GF-D8 (cell line): ENCODE measurements at regions not wholly inside any gene's neighbourhood (a gene's known extent, or its start where the extent isn't known, plus 50 kb on each side); places are given as distances from the start of the nearest gene placed in this dataset.

ENCODE experiments used
- DNase-seq: peaks from one replicate; lab custom pipeline; 2025; lab: John Stamatoyannopoulos, UW

- DNase-seq, result no peak
These were observed 163.7 kb downstream of the SHOX start for GRCh38 chrX:794311-794710.

GRCh38 chrX:793216-793770 is 162.7 kb downstream of the SHOX start:
- no peak for DNase-seq

GRCh38 chrX:791479-792034 is 161.0 kb downstream of the SHOX start:
- no peak for DNase-seq

- no peak for DNase-seq
These were observed 160.3 kb downstream of the SHOX start for GRCh38 chrX:790783-791360.

- DNase-seq, result no peak
These were observed 159.5 kb downstream of the SHOX start for GRCh38 chrX:790041-790506.

DNA sequence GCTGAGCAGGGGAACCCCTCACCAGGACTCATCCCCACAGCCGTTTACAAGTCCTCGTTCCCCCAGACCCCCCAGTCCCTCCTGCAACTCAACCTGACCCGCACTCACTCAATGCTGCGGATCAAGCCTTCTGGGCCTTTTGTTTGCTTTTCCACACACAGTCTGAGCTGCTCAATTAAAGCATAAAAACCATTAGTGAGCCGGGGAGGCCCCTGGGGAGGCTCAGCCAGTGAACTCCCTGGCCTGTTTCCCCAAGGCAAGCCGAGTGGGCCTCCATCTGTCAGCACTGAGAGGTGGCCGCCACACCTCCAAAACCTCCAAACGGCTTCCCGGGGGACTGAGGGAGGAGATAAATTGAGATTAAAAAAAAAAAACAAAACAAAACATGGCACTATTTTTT is 158.5 kb downstream of the SHOX start:
- no peak for DNase-seq

DNA sequence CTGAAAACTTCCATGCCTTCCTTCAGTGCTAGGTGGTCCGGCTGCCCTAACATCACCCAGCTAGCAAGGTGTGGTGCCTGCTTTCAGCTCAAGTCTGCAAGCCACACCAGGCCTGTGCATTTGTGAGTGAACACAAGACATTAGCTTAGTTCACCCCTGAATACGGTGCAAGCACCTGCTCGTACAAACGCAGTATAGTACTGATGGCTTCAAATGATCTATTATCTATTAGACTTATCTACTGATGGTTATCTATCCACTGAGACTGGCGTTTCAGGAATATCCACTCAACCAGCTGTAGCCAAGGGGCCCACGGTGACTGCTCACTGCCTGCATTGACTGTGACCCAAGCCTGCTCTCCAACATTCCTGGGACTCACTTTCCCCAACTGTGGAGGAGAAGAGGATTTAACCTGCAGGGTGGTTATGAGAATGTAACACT is 155.9 kb downstream of the SHOX start:
- no peak for DNase-seq

DNA sequence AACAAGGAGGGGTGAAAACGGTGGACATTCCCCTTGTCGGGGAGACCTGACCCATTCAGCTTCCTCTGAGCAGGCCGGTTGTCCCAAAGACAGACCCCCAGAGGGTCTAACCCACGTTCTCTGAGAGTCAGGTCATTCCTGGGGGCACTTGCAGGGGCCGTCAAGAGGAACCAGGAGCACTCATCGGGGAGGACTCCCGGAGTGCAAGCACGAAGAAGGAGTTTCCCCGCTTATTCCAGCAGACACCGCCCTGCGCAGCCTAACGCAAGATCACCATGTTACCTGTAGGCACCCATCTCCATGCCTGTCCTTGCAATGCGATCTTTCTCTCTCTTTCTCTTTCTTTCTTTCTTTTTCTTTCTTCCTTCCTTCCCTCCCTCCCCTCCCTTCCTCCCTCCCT is 154.2 kb downstream of the SHOX start:
- no peak for DNase-seq

- DNase-seq, result no peak
These were observed 150.9 kb downstream of the SHOX start for GRCh38 chrX:781224-782204.

DNA sequence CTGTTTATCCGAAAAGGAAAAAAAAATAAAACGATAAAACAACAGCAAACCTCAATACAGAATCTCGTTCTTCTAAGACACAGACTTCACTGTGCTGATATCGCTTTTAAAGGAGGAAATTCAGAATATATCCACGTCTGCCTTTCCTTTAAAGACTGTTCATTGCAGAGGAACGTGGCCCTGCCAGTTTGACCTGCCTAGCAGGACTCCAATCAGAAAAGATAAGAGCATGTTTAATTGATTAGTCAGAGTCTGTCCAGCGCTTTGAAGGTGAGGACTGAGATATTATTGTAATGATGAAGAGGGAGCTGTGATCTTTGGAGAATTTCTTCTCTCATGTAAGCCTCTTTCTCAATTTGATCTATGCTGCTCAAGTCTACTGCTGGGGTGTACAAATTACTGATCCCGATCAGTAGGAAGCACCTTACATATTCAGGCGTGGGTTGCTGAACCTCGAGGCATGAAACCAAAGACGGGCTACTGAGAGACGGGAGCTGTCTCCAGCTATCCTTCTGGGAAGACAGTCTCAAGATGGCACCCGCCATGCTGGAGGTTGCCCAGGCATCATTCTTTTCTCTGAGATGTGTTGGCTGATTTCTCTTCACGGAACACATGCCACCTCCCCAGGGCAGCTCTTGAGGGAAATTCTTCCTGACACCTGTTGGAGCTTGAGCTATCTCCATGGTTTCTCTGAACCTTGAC is 146.1 kb downstream of the SHOX start:
- DNase-seq, result no peak

- DNase-seq, result no peak
These were observed 145.5 kb downstream of the SHOX start for GRCh38 chrX:776061-776460.

- no peak for DNase-seq
These were observed 143.9 kb downstream of the SHOX start for GRCh38 chrX:774536-774935.

DNA sequence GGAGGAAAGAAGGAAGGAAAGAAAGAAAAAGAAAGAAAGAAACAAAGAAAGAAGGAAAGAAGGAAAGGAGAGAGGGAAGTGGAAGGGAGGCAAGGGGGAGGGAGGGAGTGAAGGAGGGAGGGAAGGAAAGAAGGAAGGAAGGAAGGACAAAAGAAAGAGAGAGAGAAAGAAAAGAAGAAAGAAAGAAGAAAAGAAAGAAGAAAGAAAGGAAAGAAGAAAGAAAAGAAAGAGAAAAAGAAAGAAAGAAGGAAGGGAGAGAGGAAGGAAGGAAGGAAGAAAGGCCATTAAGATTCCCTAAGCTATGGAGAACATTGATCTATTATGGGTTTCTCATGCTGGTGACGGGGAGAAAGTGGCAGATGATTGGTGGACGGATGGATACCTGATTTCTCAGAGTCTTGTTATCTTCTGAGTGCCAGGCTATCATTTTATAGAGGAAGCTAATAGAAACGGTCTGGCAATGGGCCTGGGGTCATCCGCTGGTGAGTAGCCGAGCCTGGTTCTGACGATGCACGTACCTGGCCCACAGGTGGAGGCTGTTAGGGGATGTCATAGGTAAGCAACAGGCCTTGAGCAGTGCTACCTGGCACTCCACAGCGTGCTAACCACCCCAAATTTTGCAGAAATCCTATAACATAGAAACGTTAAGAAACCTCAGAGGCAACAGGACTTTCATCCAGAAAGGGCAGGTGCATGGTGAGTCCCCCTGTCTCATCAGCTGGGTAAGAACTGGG is 142.9 kb downstream of the SHOX start:
- DNase-seq, result no peak

DNA sequence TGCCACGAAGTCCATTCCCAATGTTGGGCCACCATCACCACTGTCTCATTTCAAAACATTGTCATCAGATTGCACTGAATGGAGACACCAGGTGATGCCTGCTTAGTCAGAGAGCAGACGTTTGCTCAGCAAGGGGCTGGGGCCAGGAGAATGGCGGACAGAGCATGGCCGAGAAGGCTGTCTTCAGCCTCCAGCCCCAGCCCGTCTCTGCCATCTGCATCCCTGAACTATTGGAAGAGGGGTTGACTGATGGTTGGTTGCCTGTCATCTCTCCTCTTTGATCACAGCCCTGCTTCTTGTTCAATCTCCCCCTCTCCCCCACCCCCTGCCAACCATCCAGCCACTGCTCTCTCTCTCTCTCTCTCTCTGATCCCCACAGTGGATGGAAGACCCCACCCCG is 140.9 kb downstream of the SHOX start:
- no peak for DNase-seq

- no peak for DNase-seq
These were observed 139.2 kb downstream of the SHOX start for GRCh38 chrX:769796-770195.

DNA sequence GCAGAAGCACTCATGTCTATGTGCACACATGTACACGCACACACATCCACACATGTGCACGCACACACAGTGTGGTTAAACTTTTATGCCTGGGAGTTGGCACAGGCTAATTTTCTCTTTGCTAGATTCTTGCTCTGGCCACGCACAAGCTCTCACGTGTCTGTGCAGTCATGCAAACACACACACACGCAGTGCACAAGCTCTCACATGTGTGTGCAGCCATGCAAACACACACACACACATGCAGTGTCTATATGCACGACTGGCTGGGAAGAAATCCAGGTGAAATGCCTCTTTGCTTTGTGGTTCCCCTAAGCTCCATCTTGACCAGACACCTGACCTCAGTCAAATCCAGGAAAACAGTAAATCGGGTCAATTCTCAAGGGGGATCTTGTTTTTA is 138.0 kb downstream of the SHOX start:
- no peak for DNase-seq

GRCh38 chrX:758917-759316 is 128.3 kb downstream of the SHOX start:
- DNase-seq, result no peak

GRCh38 chrX:750812-751211 is 120.2 kb downstream of the SHOX start:
- DNase-seq, result no peak

DNA sequence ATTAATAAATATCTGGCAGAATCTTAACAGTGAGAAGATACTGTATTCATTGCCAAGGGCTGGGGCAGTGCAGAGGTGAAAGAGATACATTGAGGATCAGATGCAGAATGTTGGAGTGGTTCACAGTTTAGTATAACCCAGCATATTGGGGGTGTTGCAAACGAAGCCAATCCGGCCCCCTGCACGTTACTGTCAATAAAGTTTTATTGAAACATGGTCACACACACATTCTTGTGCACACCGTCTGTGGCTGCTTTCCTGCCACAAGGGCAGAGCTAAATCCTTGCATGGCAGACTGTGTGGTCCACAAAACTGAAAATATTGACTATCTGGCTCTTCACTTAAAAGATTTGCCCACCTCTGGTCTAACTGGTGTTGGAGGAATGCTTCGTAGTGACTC is 119.7 kb downstream of the SHOX start:
- DNase-seq, result no peak

- DNase-seq, result no peak
These were observed 116.6 kb downstream of the SHOX start for GRCh38 chrX:747176-747575.

- DNase-seq, result no peak
These were observed 109.0 kb downstream of the SHOX start for GRCh38 chrX:739611-740010.
